Pancreas (tissue), 10 donors: ENCODE measurements at regions not wholly inside any gene's neighbourhood (a gene's known extent, or its start where the extent isn't known, plus 50 kb on each side); places are given as distances from the start of the nearest gene placed in this dataset.

ENCODE experiments used
- ATAC-seq, 4 donors: fragments of 200-7000 bp; cut with Tn5 transposase; one replicate each; pipeline versions ENCODE4 v1.8.0 to v1.9.1; 2020; ENCODE audit warnings: mild to moderate bottlenecking in 4 of 4, moderate library complexity in 4 of 4
- DNase-seq, 6 donors: peaks; one replicate each; pipeline ENCODE4 v3.0.0-alpha.2; 2020
- FAIRE-seq: peaks from 2 replicates; lab custom pipeline; 2012; peaks lifted over from hg19 to GRCh38; lab: Jason Lieb, UNC
- H3K27ac ChIP-seq, 4 donors: fragments of 200-600 bp; sonication (generic); 1 replicate in 3 of 4; 2 replicates in 1 of 4; pipeline versions ENCODE4 v1.5.0 to v1.8.0; 2020
- H3K27me3 ChIP-seq, 4 donors: fragments of 200-600 bp; one replicate each; pipeline ENCODE4 v1.8.0; 2021
- H3K36me3 ChIP-seq, 3 donors: fragments of 200-600 bp; sonication (generic) in 1 of 3; one replicate each; pipeline versions ENCODE4 v1.5.0 to v1.8.0; 2020 to 2021
- H3K4me1 ChIP-seq, 3 donors: fragments of 200-600 bp; one replicate each; pipeline ENCODE4 v1.8.0; 2021
- H3K4me3 ChIP-seq, 4 donors: fragments of 200-600 bp; sonication (generic) in 2 of 4; one replicate each; pipeline versions ENCODE4 v1.5.0 to v1.8.0; 2020 to 2021
- H3K9me3 ChIP-seq, 4 donors: fragments of 200-600 bp; one replicate each; pipeline ENCODE4 v1.8.0; 2021
- CTCF ChIP-seq, 4 donors: fragments of 200-600 bp; sonication (generic) in 3 of 4; IDR thresholded peaks; one replicate each; pipeline versions ENCODE4 v1.5.0 to v1.8.0; 2021; ENCODE audit warnings: antibody characterized with exemption in 4 of 4
- WGBS, 2 donors: extraction: QIAGEN DNeasy Blood & Tissue Kit; methylation state at CpG; one replicate each; pipeline ENCODE4 v1.1.7; 2013; 5-methylcytosine and 5-hydroxymethylcytosine counted together
- intact Hi-C, 3 donors: fragments of 100-400 bp; cut with DNase I; formaldehyde crosslinking; loops; one replicate each; pipeline versions ENCODE4 v1.11.1 to v1.14.2; 2022
- donor health status: healthy with polysubstance abuse.
- donor health status: DM: no; HTN: no; CAD: no; lungs with moderate emphysema.
- donor health status: DM: no; HTN: no; CAD: no.
- donor health status: control.
- donor health status: control.
- donor health status: Bipolar disorder and iron deficiency.
- donor health status: DM: yes; HTN: yes; CAD: no.
- donor health status: DM: no; HTN: no; CAD: no.
- donor health status: DM: no; HTN: no; CAD: no.
- donor health status: DM: yes; HTN: yes; CAD: no.

- DNase-seq: no peak
- WGBS, 2 donors: 25 to 35% methylated on average over 3 of the region's 3 CpGs
- Histone ChIP-seq H3K27ac (no peak overlapping the region), H3K36me3 (no peaks in the 10 kb centered on the region), H3K27me3 (no peaks in the 10 kb centered on the region), H3K4me3 (no peak overlapping the region), H3K9me3 (no peaks in the 10 kb centered on the region), H3K4me1 (no peaks in the 10 kb centered on the region)
- FAIRE-seq: no peak
- TF ChIP-seq CTCF (IDR thresholded peaks at IDR 0.05): no peak
- ATAC-seq: no peak
- intact Hi-C loops: no loop called here
Observed at GRCh38 chr3:30123224-30123623, 483.2 kb upstream of the TGFBR2 start.

- H3K9me3 ChIP-seq: no peaks in the 10 kb centered on the region
- H3K27ac ChIP-seq: no peak overlapping the region
- H3K4me1 ChIP-seq: no peaks in the 10 kb centered on the region
- FAIRE-seq (no peak), DNase-seq (no peak), ATAC-seq (no peak)
- WGBS, 2 donors: 72 to 84% methylated on average over 1 of the region's 1 CpG
- no peaks in the 10 kb centered on the region for H3K36me3 ChIP-seq
- no peaks in the 10 kb centered on the region for H3K27me3 ChIP-seq
- H3K4me3 ChIP-seq: no peak overlapping the region
- TF ChIP-seq CTCF (IDR thresholded peaks at IDR 0.05): no peak
- intact Hi-C loops: no loop called here
Observed at GRCh38 chr3:30123755-30124154, 482.6 kb upstream of the TGFBR2 start.

- H3K36me3 ChIP-seq: no peaks in the 10 kb centered on the region
- intact Hi-C loops: no loop called here
Observed at GRCh38 chr3:30124435-30125370, 481.7 kb upstream of the TGFBR2 start.

GRCh38 chr3:30129765-30130164 is 476.6 kb upstream of the TGFBR2 start:
- H3K27ac ChIP-seq: no peak overlapping the region
- DNase-seq (no peak), ATAC-seq (no peak), FAIRE-seq (no peak)
- H3K36me3 ChIP-seq: no peaks in the 10 kb centered on the region
- intact Hi-C loops: no loop called here
- no peaks in the 10 kb centered on the region for H3K27me3 ChIP-seq
- no peak overlapping the region for H3K4me3 ChIP-seq
- H3K9me3 ChIP-seq: no peaks in the 10 kb centered on the region
- H3K4me1 ChIP-seq: no peaks in the 10 kb centered on the region
- TF ChIP-seq CTCF (IDR thresholded peaks at IDR 0.05): no peak
- 52 to 57% methylated on average over 2 of the region's 2 CpGs for WGBS, 2 donors

More at GRCh38 chr3:30124435-30125370, 481.7 kb upstream of the TGFBR2 start:
- no peak for FAIRE-seq
- WGBS, 2 donors: 70 to 73% methylated on average over 2 of the region's 2 CpGs
- H3K4me1 ChIP-seq: no peaks in the 10 kb centered on the region
- H3K9me3 ChIP-seq: no peaks in the 10 kb centered on the region
- no peak for TF ChIP-seq CTCF (IDR thresholded peaks at IDR 0.05)
- no peak overlapping the region for H3K4me3 ChIP-seq
- no peak overlapping the region for H3K27ac ChIP-seq
- ATAC-seq: peak in 1 of 4 donors; percentile 44
- H3K27me3 ChIP-seq: no peaks in the 10 kb centered on the region
- peak in 2 of 6 donors; percentile 12 to 22 for DNase-seq

GRCh38 chr3:30130391-30130790 is 476.0 kb upstream of the TGFBR2 start:
- TF ChIP-seq CTCF (IDR thresholded peaks at IDR 0.05): no peak
- intact Hi-C loops: no loop called here
- Histone ChIP-seq H3K27me3 (no peaks in the 10 kb centered on the region), H3K27ac (no peak overlapping the region), H3K4me1 (no peaks in the 10 kb centered on the region), H3K36me3 (no peaks in the 10 kb centered on the region), H3K4me3 (no peak overlapping the region), H3K9me3 (no peaks in the 10 kb centered on the region)
- 93 to 97% methylated on average over 1 of the region's 1 CpG for WGBS, 2 donors
- DNase-seq (no peak), ATAC-seq (no peak), FAIRE-seq (no peak)
